Cortex of kidney (tissue), 1 donor: ENCODE measurements at regions not wholly inside any gene's neighbourhood (a gene's known extent, or its start where the extent isn't known, plus 50 kb on each side); places are given as distances from the start of the nearest gene placed in this dataset.
"Not testable (repeated sequence)": the region's sequence is repeated elsewhere in the genome, so short reads cannot be mapped to it uniquely, and the experiment has no call there.

Source experiments
- DNase-seq: peaks from one replicate; lab custom pipeline; 2025; lab: John Stamatoyannopoulos, UW

DNA sequence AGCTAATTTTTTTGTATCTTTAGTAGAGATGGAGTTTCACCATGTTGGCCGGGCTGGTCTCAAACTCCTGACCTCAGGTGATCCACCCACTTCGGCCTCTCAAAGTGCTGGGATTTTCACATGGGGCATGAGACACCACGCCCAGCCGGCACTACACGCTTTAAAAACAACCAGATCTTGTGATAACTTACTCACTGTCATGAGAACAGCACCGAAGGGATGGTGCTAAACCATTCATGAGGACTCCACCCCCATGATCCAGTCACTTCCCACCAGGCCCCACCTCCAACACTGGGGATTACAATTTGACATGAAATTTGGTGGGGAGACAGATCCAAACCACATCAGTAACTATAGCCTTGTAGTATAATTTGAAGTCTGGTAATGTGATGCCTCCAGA, 67.4 kb upstream of the ZNF169 start:
- not testable (repeated sequence) for DNase-seq

DNA sequence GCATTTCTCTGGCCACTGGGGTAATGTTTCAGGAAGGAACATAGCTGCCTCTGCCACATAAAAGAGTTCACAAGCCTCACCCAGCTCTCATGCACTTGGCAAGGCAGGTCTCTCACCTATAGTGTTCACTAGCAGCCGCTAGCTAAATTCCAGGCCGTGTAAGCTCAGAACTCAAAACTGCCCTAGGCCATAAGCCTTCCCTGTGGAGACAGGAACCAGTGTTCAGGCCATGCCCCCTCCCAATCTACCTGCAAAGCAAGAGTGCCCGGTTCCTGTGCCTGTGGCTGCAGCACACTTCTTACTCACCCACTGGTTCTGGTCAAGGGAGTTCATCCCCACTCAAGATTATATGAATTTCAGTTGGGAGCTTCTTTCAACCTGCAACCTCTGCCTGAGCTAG, 60.7 kb upstream of the ZNF169 start:
- DNase-seq, result no peak

DNA sequence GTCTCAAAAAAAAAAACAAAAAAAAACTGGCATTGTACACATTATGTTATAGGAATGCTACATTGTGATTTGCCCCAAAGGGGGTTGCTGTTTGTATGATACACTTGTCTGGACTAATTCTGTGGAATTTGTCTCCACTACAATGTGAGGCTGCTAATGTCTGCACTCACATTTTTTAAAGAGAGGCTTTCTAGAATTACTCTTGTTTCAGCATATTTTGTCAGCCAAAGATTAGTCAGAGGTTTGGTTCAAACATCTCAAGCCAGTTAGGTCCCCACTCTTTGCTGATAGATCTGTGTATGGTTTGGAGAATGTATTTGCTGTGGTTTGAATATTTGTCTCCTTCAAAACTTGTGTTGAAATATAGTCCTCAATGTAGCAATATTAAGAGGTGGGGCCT, 59.3 kb upstream of the ZNF169 start:
- DNase-seq, result no peak

GRCh38 chr9:94204174-94204573, 54.9 kb upstream of the ZNF169 start:
- no peak for DNase-seq

- DNase-seq, result no peak
Observed at GRCh38 chr9:94207781-94208180, 51.3 kb upstream of the ZNF169 start.
